Retinal pigment epithelial cell (primary cell): ENCODE measurements at regions not wholly inside any gene's neighbourhood (a gene's known extent, or its start where the extent isn't known, plus 50 kb on each side); places are given as distances from the start of the nearest gene placed in this dataset.
A peak's percentile ranks its signal among the peaks of the same experiment; 100 is the strongest.

Experiments used
- DNase-seq: peaks from one replicate; pipeline ENCODE4 v3.0.0-alpha.2; 2010; ENCODE audit warnings: low read depth
- H3K4me3 ChIP-seq: 2 replicates; pipeline ENCODE4 v1.5.1; 2011; ENCODE audit warnings: mild to moderate bottlenecking, low read length, control low read depth, moderate library complexity
- CTCF ChIP-seq: conservative IDR thresholded peaks from 2 replicates; pipeline ENCODE4 v1.5.1; 2011; ENCODE audit warnings: low read depth, low read length, control low read depth, inconsistent platforms

- no peak for DNase-seq
- no peak overlapping the region for H3K4me3 ChIP-seq
- no peak for TF ChIP-seq CTCF
Measured at GRCh38 chr14:85310491-85311272, 219.3 kb upstream of the FLRT2 start.

GRCh38 chr14:85313560-85314207 lies 216.3 kb upstream of the FLRT2 start:
- no peak overlapping the region for H3K4me3 ChIP-seq
- TF ChIP-seq CTCF = no peak
- no peak for DNase-seq

GRCh38 chr14:85315290-85315689 lies 214.7 kb upstream of the FLRT2 start:
- DNase-seq = no peak
- TF ChIP-seq CTCF = no peak
- H3K4me3 ChIP-seq = no peak overlapping the region

- no peak for TF ChIP-seq CTCF
- no peak overlapping the region for H3K4me3 ChIP-seq
- no peak for DNase-seq
Measured at GRCh38 chr14:85315733-85316290, 214.1 kb upstream of the FLRT2 start.

- no peak for DNase-seq
- no peak for TF ChIP-seq CTCF
- no peak overlapping the region for H3K4me3 ChIP-seq
Measured at GRCh38 chr14:85316701-85317410, 213.1 kb upstream of the FLRT2 start.

GRCh38 chr14:85317491-85318021 lies 212.4 kb upstream of the FLRT2 start:
- DNase-seq = peak; percentile 89
- no peak overlapping the region for H3K4me3 ChIP-seq
- TF ChIP-seq CTCF = no peak
